ENCODE measurements at regions not wholly inside any gene's neighbourhood (a gene's known extent, or its start where the extent isn't known, plus 50 kb on each side); places are given as distances from the start of the nearest gene placed in this dataset.

DNA sequence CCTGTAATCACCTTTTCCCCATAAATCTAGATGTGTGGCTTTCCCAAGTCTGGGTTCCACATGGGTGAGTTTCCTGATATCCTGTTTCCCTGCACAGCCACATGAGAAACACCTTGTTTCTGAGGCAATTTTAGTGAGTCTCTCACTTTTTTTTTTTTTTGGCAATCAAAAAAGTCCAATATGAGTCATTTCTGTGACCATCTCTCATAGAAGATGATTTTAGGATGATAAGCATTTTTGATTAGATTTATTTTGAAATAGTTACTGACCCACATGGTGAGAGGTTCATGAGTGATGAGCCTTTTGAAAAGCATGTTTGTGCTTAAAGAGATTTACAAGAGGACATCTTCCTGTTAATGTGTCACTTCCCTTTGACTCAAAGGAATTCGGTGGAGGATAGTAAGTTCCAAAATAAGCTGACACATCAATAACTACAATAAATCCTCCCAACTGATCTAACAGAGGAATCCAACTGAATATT lies 464.0 kb downstream of the INHBA start:
- H3K4me3 ChIP-seq: no peak overlapping the region
- no peaks in the 10 kb centered on the region for H3K27me3 ChIP-seq
- intact Hi-C loops (cut with DNase I): no loop called here
- H3K27ac ChIP-seq: no peak overlapping the region
- no peak for TF ChIP-seq POLR2A (IDR thresholded peaks at IDR 0.05)
- no peak for TF ChIP-seq EP300 (IDR thresholded peaks at IDR 0.05)
- no peak for TF ChIP-seq POLR2AphosphoS5 (IDR thresholded peaks at IDR 0.05)
- 66 to 76% methylated on average over 1 of the region's 1 CpG for WGBS, 2 donors
- no peaks in the 10 kb centered on the region for H3K9me3 ChIP-seq
- DNase-seq: no peak
- H3K4me1 ChIP-seq: no peaks in the 10 kb centered on the region
- H3K36me3 ChIP-seq: no peaks in the 10 kb centered on the region

DNA sequence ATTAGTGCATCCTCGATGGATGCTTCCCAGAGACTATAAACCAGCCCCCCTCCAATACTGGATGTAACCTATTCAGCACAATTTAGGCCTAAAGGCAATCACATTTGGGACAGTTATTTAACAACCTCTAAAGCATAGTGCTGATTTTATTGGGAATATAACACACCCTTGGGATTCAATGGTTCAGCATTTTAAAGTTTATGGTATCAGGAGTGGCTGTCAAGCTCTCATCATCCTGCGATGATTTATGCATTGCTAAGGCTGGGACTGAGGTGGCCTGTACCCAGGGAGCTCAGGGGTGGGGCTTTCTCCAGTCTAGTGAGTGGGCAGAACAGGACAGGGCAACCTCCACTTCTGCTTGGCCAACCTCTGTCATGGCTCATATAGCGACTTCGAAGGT lies 464.9 kb downstream of the INHBA start:
- no peaks in the 10 kb centered on the region for H3K4me1 ChIP-seq

DNA sequence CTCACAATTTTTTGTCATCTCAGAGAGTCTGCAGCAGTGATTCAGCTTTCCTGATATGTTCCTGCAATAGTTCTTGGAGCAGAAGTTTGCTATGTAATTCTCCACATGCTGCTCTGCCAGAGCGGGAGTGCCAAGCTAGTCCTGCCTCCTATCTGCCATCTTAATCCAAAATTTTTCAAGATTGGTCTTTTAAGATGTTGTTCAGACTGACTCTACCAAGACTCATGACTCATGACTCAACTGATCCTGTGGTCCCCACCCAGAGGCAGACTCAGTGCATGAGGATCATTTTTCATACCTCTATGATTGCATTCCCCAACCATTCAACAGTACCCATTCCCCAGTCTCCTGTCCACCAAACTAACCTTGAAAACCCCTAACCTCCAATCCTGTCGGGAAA lies 470.8 kb downstream of the INHBA start:
- H3K27ac ChIP-seq: no peak overlapping the region
- 94 to 96% methylated on average over 2 of the region's 2 CpGs for WGBS, 2 donors
- TF ChIP-seq POLR2AphosphoS5 (IDR thresholded peaks at IDR 0.05) (no peak), POLR2A (IDR thresholded peaks at IDR 0.05) (no peak)
- TF ChIP-seq, protein P1, sequence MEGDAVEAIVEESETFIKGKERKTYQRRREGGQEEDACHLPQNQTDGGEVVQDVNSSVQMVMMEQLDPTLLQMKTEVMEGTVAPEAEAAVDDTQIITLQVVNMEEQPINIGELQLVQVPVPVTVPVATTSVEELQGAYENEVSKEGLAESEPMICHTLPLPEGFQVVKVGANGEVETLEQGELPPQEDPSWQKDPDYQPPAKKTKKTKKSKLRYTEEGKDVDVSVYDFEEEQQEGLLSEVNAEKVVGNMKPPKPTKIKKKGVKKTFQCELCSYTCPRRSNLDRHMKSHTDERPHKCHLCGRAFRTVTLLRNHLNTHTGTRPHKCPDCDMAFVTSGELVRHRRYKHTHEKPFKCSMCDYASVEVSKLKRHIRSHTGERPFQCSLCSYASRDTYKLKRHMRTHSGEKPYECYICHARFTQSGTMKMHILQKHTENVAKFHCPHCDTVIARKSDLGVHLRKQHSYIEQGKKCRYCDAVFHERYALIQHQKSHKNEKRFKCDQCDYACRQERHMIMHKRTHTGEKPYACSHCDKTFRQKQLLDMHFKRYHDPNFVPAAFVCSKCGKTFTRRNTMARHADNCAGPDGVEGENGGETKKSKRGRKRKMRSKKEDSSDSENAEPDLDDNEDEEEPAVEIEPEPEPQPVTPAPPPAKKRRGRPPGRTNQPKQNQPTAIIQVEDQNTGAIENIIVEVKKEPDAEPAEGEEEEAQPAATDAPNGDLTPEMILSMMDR (IDR thresholded peaks at IDR 0.05): no peak
- H3K27me3 ChIP-seq: no peaks in the 10 kb centered on the region
- no peaks in the 10 kb centered on the region for H3K36me3 ChIP-seq
- intact Hi-C loops (cut with DNase I): no loop called here
- no peaks in the 10 kb centered on the region for H3K4me1 ChIP-seq
- DNase-seq: no peak
- no peaks in the 10 kb centered on the region for H3K9me3 ChIP-seq
- no peak overlapping the region for H3K4me3 ChIP-seq

More for the DNA sequence above, 464.9 kb downstream of the INHBA start:
- H3K4me3 ChIP-seq: no peak overlapping the region
- intact Hi-C loops (cut with DNase I): no loop called here
- no peaks in the 10 kb centered on the region for H3K36me3 ChIP-seq
- no peak for TF ChIP-seq POLR2AphosphoS5 (IDR thresholded peaks at IDR 0.05)
- no peak for TF ChIP-seq EP300 (IDR thresholded peaks at IDR 0.05)
- no peak for TF ChIP-seq POLR2A (IDR thresholded peaks at IDR 0.05)
- TF ChIP-seq, protein P1 (IDR thresholded peaks at IDR 0.05): no peak
- H3K27ac ChIP-seq: no peak overlapping the region
- DNase-seq: no peak
- H3K9me3 ChIP-seq: no peaks in the 10 kb centered on the region
- no peaks in the 10 kb centered on the region for H3K27me3 ChIP-seq
- 82 to 93% methylated on average over 4 of the region's 4 CpGs for WGBS, 2 donors

DNA sequence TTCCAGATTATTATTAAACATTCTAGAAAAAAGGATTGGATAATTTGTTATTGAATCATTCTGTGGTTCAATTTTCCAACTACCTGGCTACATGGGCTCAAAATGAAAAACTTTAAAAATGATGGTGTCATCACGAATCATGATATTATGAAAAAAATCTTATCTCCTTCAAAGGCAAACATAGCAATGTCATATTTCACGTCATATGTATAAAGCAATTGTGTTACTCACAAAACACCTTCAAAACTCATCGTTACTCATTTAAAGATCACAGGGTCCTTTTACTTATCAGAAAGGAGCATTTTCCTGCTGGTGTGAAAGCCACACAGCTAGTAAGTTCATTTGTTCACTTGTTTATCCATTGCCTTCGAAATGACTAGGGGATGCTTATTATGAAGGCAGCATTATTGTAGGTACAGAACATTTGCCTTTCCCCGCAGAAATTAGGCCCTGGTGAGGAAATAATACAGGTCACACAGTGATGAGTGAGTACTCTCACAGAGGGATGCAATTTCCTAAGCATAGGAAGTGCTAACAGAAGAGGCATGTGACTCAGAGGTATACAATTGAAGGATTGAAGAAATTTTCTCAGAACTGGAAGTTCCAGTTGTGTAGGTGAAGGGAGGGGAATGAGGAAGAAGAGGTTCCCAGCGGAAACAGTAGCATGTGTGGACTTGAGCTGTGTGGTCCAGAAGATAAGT lies 478.7 kb downstream of the INHBA start:
- WGBS, 2 donors: 54 to 85% methylated on average over 6 of the region's 6 CpGs
- Histone ChIP-seq H3K9me3 (no peaks in the 10 kb centered on the region), H3K27me3 (no peaks in the 10 kb centered on the region), H3K27ac (no peak overlapping the region), H3K36me3 (no peaks in the 10 kb centered on the region), H3K4me1 (no peaks in the 10 kb centered on the region), H3K4me3 (no peak overlapping the region)
- TF ChIP-seq POLR2A (IDR thresholded peaks at IDR 0.05) (no peak), POLR2AphosphoS5 (IDR thresholded peaks at IDR 0.05) (no peak), EP300 (IDR thresholded peaks at IDR 0.05) (no peak)
- TF ChIP-seq, protein P1 (IDR thresholded peaks at IDR 0.05): no peak
- no peak for DNase-seq
- intact Hi-C loops (cut with DNase I): no loop called here

DNA sequence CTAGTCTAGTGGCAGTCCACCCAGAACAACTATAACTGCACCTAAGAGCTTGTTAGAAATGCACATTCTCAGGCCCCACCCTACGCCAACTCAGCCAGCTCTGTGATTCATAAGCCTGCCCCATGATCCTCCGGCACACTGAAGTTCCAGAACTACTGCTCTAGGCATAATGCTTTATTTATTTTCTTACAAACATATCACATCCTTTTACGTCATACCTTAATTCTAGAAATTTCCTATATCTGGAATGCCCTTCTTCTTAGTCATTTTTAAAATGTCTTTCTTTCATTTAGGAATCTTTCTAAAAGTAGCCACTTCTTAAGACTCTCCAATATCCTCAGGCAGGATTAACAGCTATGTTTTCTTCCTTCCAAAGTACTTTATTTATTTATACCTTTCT lies 480.1 kb downstream of the INHBA start:
- no peak for DNase-seq
- H3K9me3 ChIP-seq: no peaks in the 10 kb centered on the region
- WGBS, 2 donors: 93 to 96% methylated on average over 3 of the region's 3 CpGs
- TF ChIP-seq POLR2A (IDR thresholded peaks at IDR 0.05) (no peak), EP300 (IDR thresholded peaks at IDR 0.05) (no peak), POLR2AphosphoS5 (IDR thresholded peaks at IDR 0.05) (no peak)
- TF ChIP-seq, protein P1 (IDR thresholded peaks at IDR 0.05): no peak
- intact Hi-C loops (cut with DNase I): no loop called here
- H3K27ac ChIP-seq: no peak overlapping the region
- H3K36me3 ChIP-seq: no peaks in the 10 kb centered on the region
- no peak overlapping the region for H3K4me3 ChIP-seq
- H3K27me3 ChIP-seq: no peaks in the 10 kb centered on the region
- no peaks in the 10 kb centered on the region for H3K4me1 ChIP-seq

Data from sigmoid colon (tissue), 6 donors.